ENCODE measurements at regions not wholly inside any gene's neighbourhood (a gene's known extent, or its start where the extent isn't known, plus 50 kb on each side); places are given as distances from the start of the nearest gene placed in this dataset.

GRCh38 chr5:136590581-136590980, 225.2 kb upstream of the TRPC7 start:
- TF ChIP-seq E2F4 (IDR thresholded peaks at IDR 0.05; ENCODE audit: low read depth, low read length) (no peak), JUND (IDR thresholded peaks at IDR 0.05; ENCODE audit: low read depth, low read length) (no peak), CTCF (IDR thresholded peaks at IDR 0.05 in 2 of 3, conservative IDR thresholded peaks at IDR 0.05 in 1 of 3; ENCODE audit: control insufficient read depth in 2 of 3, extremely low read depth in 1 of 3, insufficient read depth in 1 of 3, low read depth in 3 of 3, low read length in 3 of 3) (no peak), POLR2AphosphoS5 (IDR thresholded peaks at IDR 0.05; ENCODE audit: low read length) (no peak), CBFB (IDR thresholded peaks at IDR 0.05; ENCODE audit: low read depth) (no peak), TARDBP (IDR thresholded peaks at IDR 0.05; ENCODE audit: borderline replicate concordance) (no peak), ZNF274 (IDR thresholded peaks at IDR 0.05; ENCODE audit: insufficient read depth, insufficient read length) (no peak), NR2C1 (IDR thresholded peaks at IDR 0.05) (no peak), GABPA (IDR thresholded peaks at IDR 0.05; ENCODE audit: low read depth) (no peak), CHD4 (IDR thresholded peaks at IDR 0.05) (no peak)
- TF ChIP-seq, protein P1, sequence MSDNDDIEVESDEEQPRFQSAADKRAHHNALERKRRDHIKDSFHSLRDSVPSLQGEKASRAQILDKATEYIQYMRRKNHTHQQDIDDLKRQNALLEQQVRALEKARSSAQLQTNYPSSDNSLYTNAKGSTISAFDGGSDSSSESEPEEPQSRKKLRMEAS (IDR thresholded peaks at IDR 0.05; ENCODE audit: low read depth, low read length), result no peak

Data from GM12878 (cell line).